ENCODE measurements at regions not wholly inside any gene's neighbourhood (a gene's known extent, or its start where the extent isn't known, plus 50 kb on each side); places are given as distances from the start of the nearest gene placed in this dataset.

DNA sequence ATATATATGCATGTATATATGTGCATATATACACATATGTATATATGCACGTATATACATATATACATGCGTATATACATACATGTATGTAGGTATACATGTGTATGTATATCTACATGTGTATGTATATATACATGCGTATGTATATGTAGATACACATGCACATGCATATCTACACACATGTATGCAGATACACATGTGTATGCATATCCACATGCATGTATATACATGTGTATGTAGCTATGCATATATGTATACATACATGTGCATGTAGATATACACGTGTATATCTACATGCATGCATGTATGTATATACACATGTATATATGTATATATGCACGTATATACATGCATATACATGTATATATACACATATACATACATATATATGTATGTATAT is 95.8 kb upstream of the STEAP4 start:
- TF ChIP-seq CTCF (IDR thresholded peaks at IDR 0.05; ENCODE audit: borderline replicate concordance, extremely low read depth, low read length, poor library complexity, severe bottlenecking) (no peak), EZH2 (IDR thresholded peaks at IDR 0.05; ENCODE audit: borderline replicate concordance, low read depth, low read length, severe bottlenecking) (no peak)

DNA sequence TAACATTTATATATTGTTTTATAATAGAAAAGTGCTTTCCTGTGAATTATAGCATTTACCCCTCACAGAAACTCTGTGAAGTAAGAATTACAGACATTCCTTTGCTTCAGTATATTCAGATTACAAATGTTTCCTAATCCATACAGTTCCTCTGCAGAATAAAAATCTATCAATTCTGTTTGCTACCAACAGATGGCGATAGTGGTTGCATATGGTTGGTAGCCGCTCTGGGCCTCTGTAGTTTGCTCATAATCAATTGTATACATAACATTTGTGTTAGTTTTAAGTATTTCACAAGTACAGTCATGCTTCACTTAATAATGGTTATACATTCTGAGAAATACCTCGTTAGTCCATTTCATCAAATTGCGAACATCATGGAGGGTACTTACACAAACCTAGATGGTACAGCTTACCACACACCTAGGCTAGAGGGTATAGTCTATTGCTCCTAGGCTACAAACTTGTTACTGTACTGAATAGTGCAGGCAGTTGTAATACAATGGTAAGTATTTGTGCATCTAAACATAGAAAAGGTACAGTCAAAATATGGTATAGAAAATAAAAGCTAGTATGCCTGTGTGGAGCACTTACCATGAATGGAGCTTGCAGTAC is 94.4 kb upstream of the STEAP4 start:
- no peaks in the 10 kb centered on the region for H4K20me1 ChIP-seq (ENCODE audit: insufficient read depth, low read length)
- TF ChIP-seq EZH2 (IDR thresholded peaks at IDR 0.05; ENCODE audit: borderline replicate concordance, low read depth, low read length, severe bottlenecking) = no peak
- TF ChIP-seq CTCF (IDR thresholded peaks at IDR 0.05; ENCODE audit: borderline replicate concordance, extremely low read depth, low read length, poor library complexity, severe bottlenecking) = peak; percentile 61
- no peaks in the 10 kb centered on the region for H3K9me3 ChIP-seq (ENCODE audit: insufficient read depth, low read length, severe bottlenecking)
- ATAC-seq (ENCODE audit: insufficient read depth, low read depth) (peak; percentile 60; the same call in 2 of the 3 replicates), DNase-seq (no peak)
- H3K9ac ChIP-seq (ENCODE audit: low read depth, low read length) = no peak overlapping the region
- H2AFZ ChIP-seq (ENCODE audit: low read depth, low read length) = no peak overlapping the region
- H3K27ac ChIP-seq (ENCODE audit: low read length) = no peak overlapping the region
- H3K79me2 ChIP-seq (ENCODE audit: insufficient read depth, low read length) = no peaks in the 10 kb centered on the region
- no peaks in the 10 kb centered on the region for H3K4me1 ChIP-seq (ENCODE audit: insufficient read depth, low read length)
- no peak overlapping the region for H3K4me3 ChIP-seq (ENCODE audit: low read depth in 1 of 2, low read length in 2 of 2)
- no peaks in the 10 kb centered on the region for H3K27me3 ChIP-seq (ENCODE audit: insufficient read depth, low read length, poor library complexity)
- no peaks in the 10 kb centered on the region for H3K36me3 ChIP-seq (ENCODE audit: insufficient read depth, low read length)
- H3K4me2 ChIP-seq (ENCODE audit: insufficient read depth, low read length) = no peak overlapping the region

More for the DNA sequence above, 95.8 kb upstream of the STEAP4 start:
- Histone ChIP-seq H2AFZ (ENCODE audit: low read depth, low read length) (no peak overlapping the region), H3K27ac (ENCODE audit: low read length) (no peak overlapping the region), H4K20me1 (ENCODE audit: insufficient read depth, low read length) (no peaks in the 10 kb centered on the region), H3K79me2 (ENCODE audit: insufficient read depth, low read length) (no peaks in the 10 kb centered on the region), H3K9me3 (ENCODE audit: insufficient read depth, low read length, severe bottlenecking) (no peaks in the 10 kb centered on the region), H3K9ac (ENCODE audit: low read depth, low read length) (no peak overlapping the region), H3K4me2 (ENCODE audit: insufficient read depth, low read length) (no peak overlapping the region), H3K27me3 (ENCODE audit: insufficient read depth, low read length, poor library complexity) (no peaks in the 10 kb centered on the region), H3K36me3 (ENCODE audit: insufficient read depth, low read length) (no peaks in the 10 kb centered on the region), H3K4me1 (ENCODE audit: insufficient read depth, low read length) (no peaks in the 10 kb centered on the region), H3K4me3 (ENCODE audit: low read depth in 1 of 2, low read length in 2 of 2) (no peak overlapping the region)
- ATAC-seq (ENCODE audit: insufficient read depth, low read depth) (no peak), DNase-seq (no peak)

- Histone ChIP-seq H3K9me3 (ENCODE audit: insufficient read depth, low read length, severe bottlenecking) (no peaks in the 10 kb centered on the region), H3K9ac (ENCODE audit: low read depth, low read length) (no peak overlapping the region), H4K20me1 (ENCODE audit: insufficient read depth, low read length) (no peaks in the 10 kb centered on the region), H3K36me3 (ENCODE audit: insufficient read depth, low read length) (no peaks in the 10 kb centered on the region), H2AFZ (ENCODE audit: low read depth, low read length) (no peak overlapping the region), H3K4me3 (ENCODE audit: low read depth in 1 of 2, low read length in 2 of 2) (no peak overlapping the region), H3K27me3 (ENCODE audit: insufficient read depth, low read length, poor library complexity) (no peaks in the 10 kb centered on the region), H3K27ac (ENCODE audit: low read length) (no peak overlapping the region), H3K4me2 (ENCODE audit: insufficient read depth, low read length) (no peak overlapping the region), H3K79me2 (ENCODE audit: insufficient read depth, low read length) (no peaks in the 10 kb centered on the region), H3K4me1 (ENCODE audit: insufficient read depth, low read length) (no peaks in the 10 kb centered on the region)
- TF ChIP-seq EZH2 (IDR thresholded peaks at IDR 0.05; ENCODE audit: borderline replicate concordance, low read depth, low read length, severe bottlenecking) (no peak), CTCF (IDR thresholded peaks at IDR 0.05; ENCODE audit: borderline replicate concordance, extremely low read depth, low read length, poor library complexity, severe bottlenecking) (no peak)
- DNase-seq (no peak), ATAC-seq (ENCODE audit: insufficient read depth, low read depth) (no peak)
Measured at GRCh38 chr7:88399696-88400240, 93.1 kb upstream of the STEAP4 start.

Measured in DND-41 (cell line).